H1 (cell line): ENCODE measurements at regions not wholly inside any gene's neighbourhood (a gene's known extent, or its start where the extent isn't known, plus 50 kb on each side); places are given as distances from the start of the nearest gene placed in this dataset.

Source experiments
- CHD7 ChIP-seq: fragments of 300-600 bp; sonication (generic); IDR thresholded peaks from 2 replicates; pipeline ENCODE4 v1.7.1; 2012; ENCODE audit warnings: low read length, moderate library complexity, mild to moderate bottlenecking, inconsistent platforms; ENCODE audit not compliant: insufficient replicate concordance

- TF ChIP-seq CHD7: no peak
Observed at GRCh38 chr6:169024047-169024660, 229.5 kb downstream of the THBS2 start (continued).
